Left lung (tissue), 4 donors: ENCODE measurements at regions not wholly inside any gene's neighbourhood (a gene's known extent, or its start where the extent isn't known, plus 50 kb on each side); places are given as distances from the start of the nearest gene placed in this dataset.

ENCODE experiments used
- ATAC-seq: fragments of 200-7000 bp; cut with Tn5 transposase; one replicate; pipeline ENCODE4 v1.9.1; 2020; ENCODE audit warnings: moderate library complexity
- DNase-seq, 4 donors: peaks; one replicate each; pipeline ENCODE4 v3.0.0-alpha.2; 2013 to 2020
- H3K27ac ChIP-seq, 2 donors: fragments of 200-600 bp; sonication (generic) in 1 of 2; one replicate each; pipeline versions ENCODE4 v1.5.0 to v1.8.0; 2020 to 2021
- H3K27me3 ChIP-seq, 2 donors: fragments of 200-600 bp; sonication (generic) in 1 of 2; one replicate each; pipeline versions ENCODE4 v1.5.0 to v1.8.0; 2020 to 2021
- H3K36me3 ChIP-seq, 2 donors: fragments of 200-600 bp; sonication (generic) in 1 of 2; one replicate each; pipeline versions ENCODE4 v1.5.0 to v1.8.0; 2020 to 2021
- H3K4me1 ChIP-seq, 2 donors: fragments of 200-600 bp; one replicate each; pipeline ENCODE4 v1.8.0; 2021
- H3K4me3 ChIP-seq, 2 donors: fragments of 200-600 bp; sonication (generic) in 1 of 2; one replicate each; pipeline versions ENCODE4 v1.5.0 to v1.8.0; 2020 to 2021; ENCODE audit warnings: mild to moderate bottlenecking in 1 of 2
- H3K9me3 ChIP-seq, 2 donors: fragments of 200-600 bp; sonication (generic) in 1 of 2; one replicate each; pipeline versions ENCODE4 v1.5.0 to v1.8.0; 2020 to 2021
- CTCF ChIP-seq, 2 donors: fragments of 200-600 bp; sonication (generic) in 1 of 2; IDR thresholded peaks; one replicate each; pipeline versions ENCODE4 v1.5.0 to v1.8.0; 2021; ENCODE audit warnings: antibody characterized with exemption in 2 of 2
- intact Hi-C, 2 donors: fragments of 100-400 bp; cut with DNase I; formaldehyde crosslinking; loops; one replicate each; pipeline versions ENCODE4 v1.11.2 to v1.14.2; 2022
- donor health status: DM: no; HTN: yes; CAD: no.
- donor health status: DM: no; HTN: no; CAD: no.

- Histone ChIP-seq H3K27me3 (no peaks in the 10 kb centered on the region), H3K4me1 (no peaks in the 10 kb centered on the region), H3K27ac (no peak overlapping the region), H3K9me3 (peaks cover 0 to 5% of the 10 kb centered on the region in 2 donors), H3K4me3 (no peak overlapping the region), H3K36me3 (no peaks in the 10 kb centered on the region)
- ATAC-seq: no peak
- intact Hi-C loops: no loop called here
- no peak for DNase-seq
- TF ChIP-seq CTCF (IDR thresholded peaks at IDR 0.05): no peak
Measured at GRCh38 chr12:88764781-88765480, 184.7 kb upstream of the KITLG start.

DNA sequence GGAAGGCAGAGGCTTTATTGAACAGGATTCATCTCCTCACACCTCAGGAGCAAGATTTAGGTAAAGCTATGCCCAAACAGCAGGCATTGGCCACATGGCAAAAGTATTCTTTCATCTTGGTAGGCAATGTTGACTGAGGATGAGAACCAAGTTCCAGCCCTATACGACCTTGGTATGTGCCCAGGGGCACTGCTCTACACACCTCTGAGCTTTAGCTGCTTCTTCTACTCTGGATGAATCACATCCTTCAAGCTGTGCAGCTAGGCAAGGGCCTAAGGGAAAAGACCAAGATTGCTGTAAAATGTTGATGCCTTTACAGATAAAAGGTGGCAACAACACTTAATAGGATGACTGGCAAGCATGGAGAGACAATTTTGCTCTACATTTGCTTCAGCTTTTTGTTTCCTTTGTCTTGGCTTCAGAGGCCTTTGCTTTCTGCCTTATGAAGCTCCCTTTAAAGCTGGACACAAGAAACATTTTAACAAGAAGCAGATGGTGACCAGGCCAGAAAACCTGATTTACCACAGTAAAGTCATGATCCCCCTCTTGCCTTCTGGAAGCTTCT, 183.3 kb upstream of the KITLG start:
- no peak for TF ChIP-seq CTCF (IDR thresholded peaks at IDR 0.05)
- peaks cover 0 to 5% of the 10 kb centered on the region in 2 donors for H3K9me3 ChIP-seq
- H3K27ac ChIP-seq: no peak overlapping the region
- no peak for DNase-seq
- H3K4me3 ChIP-seq: no peak overlapping the region
- H3K27me3 ChIP-seq: no peaks in the 10 kb centered on the region
- intact Hi-C loops: no loop called here
- no peaks in the 10 kb centered on the region for H3K4me1 ChIP-seq
- H3K36me3 ChIP-seq: no peaks in the 10 kb centered on the region
- no peak for ATAC-seq

DNA sequence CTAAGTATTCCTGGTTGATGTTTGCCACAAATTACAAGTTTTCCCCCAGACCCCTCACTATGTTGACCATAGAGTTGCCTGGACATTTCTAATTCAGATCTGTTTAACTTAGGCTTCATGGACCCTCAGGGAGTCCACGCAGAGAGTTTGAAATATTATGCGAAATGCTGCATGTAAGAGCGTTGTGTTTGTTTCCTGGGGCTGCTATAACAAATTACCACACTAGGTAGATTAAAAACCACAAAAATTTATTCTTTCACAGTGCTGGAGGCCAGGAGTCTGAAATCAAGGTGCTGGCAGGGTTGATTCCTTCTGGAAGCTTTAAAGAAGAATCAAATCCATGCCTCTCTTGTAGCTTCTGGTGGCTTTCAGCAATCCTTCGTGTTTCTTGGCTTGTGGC, 177.9 kb upstream of the KITLG start:
- intact Hi-C loops: no loop called here
- H3K27ac ChIP-seq: no peak overlapping the region
- peaks cover 0 to 5% of the 10 kb centered on the region in 2 donors for H3K9me3 ChIP-seq
- H3K4me3 ChIP-seq: no peak overlapping the region
- H3K4me1 ChIP-seq: no peaks in the 10 kb centered on the region
- H3K27me3 ChIP-seq: no peaks in the 10 kb centered on the region
- H3K36me3 ChIP-seq: no peaks in the 10 kb centered on the region
- ATAC-seq (no peak), DNase-seq (no peak)
- no peak for TF ChIP-seq CTCF (IDR thresholded peaks at IDR 0.05)

- ATAC-seq (no peak), DNase-seq (no peak)
- Histone ChIP-seq H3K9me3 (peaks cover 0 to 4% of the 10 kb centered on the region in 2 donors), H3K36me3 (no peaks in the 10 kb centered on the region), H3K27me3 (no peaks in the 10 kb centered on the region), H3K27ac (no peak overlapping the region), H3K4me3 (no peak overlapping the region), H3K4me1 (no peaks in the 10 kb centered on the region)
- no peak for TF ChIP-seq CTCF (IDR thresholded peaks at IDR 0.05)
- intact Hi-C loops: no loop called here
Measured at GRCh38 chr12:88756917-88757316, 176.6 kb upstream of the KITLG start.

DNA sequence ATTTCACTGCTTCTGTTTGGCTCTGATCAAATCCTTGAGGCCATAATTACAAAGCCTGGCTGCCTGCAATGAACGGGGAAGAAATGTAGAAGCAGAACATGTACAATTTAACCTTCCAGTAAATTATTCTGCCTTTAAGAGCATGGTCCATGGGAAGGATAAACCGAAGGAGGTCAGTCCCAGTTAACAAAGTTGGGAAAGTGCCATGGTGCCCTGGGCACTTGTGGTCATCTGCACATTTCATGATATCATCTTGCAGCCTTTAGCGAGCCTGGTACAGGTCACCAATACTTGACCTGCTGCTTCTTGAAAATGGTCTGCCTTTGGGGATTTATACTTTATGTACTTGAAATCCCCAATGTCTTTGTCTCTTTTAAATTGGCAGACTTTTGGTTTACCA, 175.9 kb upstream of the KITLG start:
- DNase-seq: no peak

More for the DNA sequence above, 175.9 kb upstream of the KITLG start:
- Histone ChIP-seq H3K4me3 (no peak overlapping the region), H3K27ac (no peak overlapping the region), H3K27me3 (no peaks in the 10 kb centered on the region), H3K9me3 (no peaks in the 10 kb centered on the region), H3K36me3 (no peaks in the 10 kb centered on the region), H3K4me1 (no peaks in the 10 kb centered on the region)
- no peak for ATAC-seq
- intact Hi-C loops: no loop called here
- TF ChIP-seq CTCF (IDR thresholded peaks at IDR 0.05): no peak
